ENCODE measurements at regions not wholly inside any gene's neighbourhood (a gene's known extent, or its start where the extent isn't known, plus 50 kb on each side); places are given as distances from the start of the nearest gene placed in this dataset.

DNA sequence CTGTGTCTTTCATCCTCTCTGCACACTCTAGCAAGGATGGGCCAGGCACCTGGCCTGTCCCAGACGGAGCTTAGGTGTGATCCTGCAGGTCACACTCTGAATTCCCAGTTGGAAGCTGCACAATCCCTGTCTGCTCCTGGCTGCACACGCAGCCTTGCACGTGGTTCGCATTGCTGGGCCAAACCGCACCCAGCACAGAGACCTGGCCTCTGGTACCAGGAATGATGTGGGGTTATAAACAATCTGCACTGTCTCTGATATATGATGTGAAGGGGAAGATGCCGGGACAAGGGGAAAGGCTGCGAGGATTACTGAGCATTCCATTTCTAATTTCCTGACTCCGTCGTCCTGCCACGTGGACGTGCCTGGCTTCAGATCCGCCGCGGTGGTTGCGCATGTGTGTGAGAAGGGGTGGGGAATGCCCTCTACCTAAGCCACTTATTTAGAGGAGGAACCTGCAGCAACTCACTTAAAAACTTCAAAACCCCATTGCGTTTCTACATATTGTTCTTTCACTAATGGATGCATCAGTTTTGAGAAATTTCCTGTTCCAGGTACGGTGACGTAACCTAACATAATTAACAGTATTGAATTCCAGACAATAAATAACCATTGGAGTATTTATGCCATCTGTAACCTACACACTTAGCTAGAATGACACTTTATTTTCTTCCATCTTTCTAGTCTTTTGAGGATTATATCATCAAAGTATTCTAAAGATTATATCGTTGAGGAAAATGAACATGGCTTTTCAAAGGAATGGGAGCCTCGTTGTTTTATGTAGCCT lies 559.7 kb upstream of the MGMT start:
- TF ChIP-seq RAD21 (conservative IDR thresholded peaks at IDR 0.05) (no peak), EZH2 (IDR thresholded peaks at IDR 0.05; ENCODE audit: borderline replicate concordance, insufficient read depth, low read length, poor library complexity, severe bottlenecking) (no peak)
- TF ChIP-seq, protein P1, sequence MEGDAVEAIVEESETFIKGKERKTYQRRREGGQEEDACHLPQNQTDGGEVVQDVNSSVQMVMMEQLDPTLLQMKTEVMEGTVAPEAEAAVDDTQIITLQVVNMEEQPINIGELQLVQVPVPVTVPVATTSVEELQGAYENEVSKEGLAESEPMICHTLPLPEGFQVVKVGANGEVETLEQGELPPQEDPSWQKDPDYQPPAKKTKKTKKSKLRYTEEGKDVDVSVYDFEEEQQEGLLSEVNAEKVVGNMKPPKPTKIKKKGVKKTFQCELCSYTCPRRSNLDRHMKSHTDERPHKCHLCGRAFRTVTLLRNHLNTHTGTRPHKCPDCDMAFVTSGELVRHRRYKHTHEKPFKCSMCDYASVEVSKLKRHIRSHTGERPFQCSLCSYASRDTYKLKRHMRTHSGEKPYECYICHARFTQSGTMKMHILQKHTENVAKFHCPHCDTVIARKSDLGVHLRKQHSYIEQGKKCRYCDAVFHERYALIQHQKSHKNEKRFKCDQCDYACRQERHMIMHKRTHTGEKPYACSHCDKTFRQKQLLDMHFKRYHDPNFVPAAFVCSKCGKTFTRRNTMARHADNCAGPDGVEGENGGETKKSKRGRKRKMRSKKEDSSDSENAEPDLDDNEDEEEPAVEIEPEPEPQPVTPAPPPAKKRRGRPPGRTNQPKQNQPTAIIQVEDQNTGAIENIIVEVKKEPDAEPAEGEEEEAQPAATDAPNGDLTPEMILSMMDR (IDR thresholded peaks at IDR 0.05; ENCODE audit: poor library complexity, severe bottlenecking), result no peak
